HPDE6-E6E7 (cell line): ENCODE measurements at regions not wholly inside any gene's neighbourhood (a gene's known extent, or its start where the extent isn't known, plus 50 kb on each side); places are given as distances from the start of the nearest gene placed in this dataset.
A peak's percentile ranks its signal among the peaks of the same experiment; 100 is the strongest.

ENCODE experiments used
- DNase-seq: peaks from one replicate; pipeline ENCODE4 v3.0.0; 2011; ENCODE audit warnings: missing footprints; ENCODE audit errors: extremely low spot score

GRCh38 chr21:41045534-41046268 lies 122.3 kb upstream of the BACE2 start:
- DNase-seq: peak; percentile 21

- DNase-seq: no peak
Measured at GRCh38 chr21:41048145-41048544, 119.8 kb upstream of the BACE2 start.

- DNase-seq: no peak
Measured at GRCh38 chr21:41048623-41049022, 119.3 kb upstream of the BACE2 start.

GRCh38 chr21:41052820-41053555 lies 115.0 kb upstream of the BACE2 start:
- no peak for DNase-seq

- no peak for DNase-seq
Measured at GRCh38 chr21:41054018-41054578, 113.9 kb upstream of the BACE2 start.

- no peak for DNase-seq
Measured at GRCh38 chr21:41055266-41055665, 112.7 kb upstream of the BACE2 start.

GRCh38 chr21:41059871-41060270 lies 108.1 kb upstream of the BACE2 start:
- no peak for DNase-seq

GRCh38 chr21:41061701-41062100 lies 106.3 kb upstream of the BACE2 start:
- no peak for DNase-seq

- no peak for DNase-seq
Measured at GRCh38 chr21:41064334-41064791, 103.6 kb upstream of the BACE2 start.

- no peak for DNase-seq
Measured at GRCh38 chr21:41064951-41065350, 103.0 kb upstream of the BACE2 start.

GRCh38 chr21:41065539-41065938 lies 102.4 kb upstream of the BACE2 start:
- DNase-seq: no peak

- DNase-seq: no peak
Measured at GRCh38 chr21:41066086-41066938, 101.6 kb upstream of the BACE2 start.

GRCh38 chr21:41067709-41068108 lies 100.3 kb upstream of the BACE2 start:
- DNase-seq: no peak

GRCh38 chr21:41068496-41068895 lies 99.5 kb upstream of the BACE2 start:
- no peak for DNase-seq

GRCh38 chr21:41068967-41069642 lies 98.9 kb upstream of the BACE2 start:
- peak; percentile 73 for DNase-seq

GRCh38 chr21:41070284-41070683 lies 97.7 kb upstream of the BACE2 start:
- DNase-seq: no peak

- DNase-seq: no peak
Measured at GRCh38 chr21:41071258-41072171, 96.4 kb upstream of the BACE2 start.

- DNase-seq: no peak
Measured at GRCh38 chr21:41073558-41073957, 94.4 kb upstream of the BACE2 start.

- no peak for DNase-seq
Measured at GRCh38 chr21:41074396-41075184, 93.4 kb upstream of the BACE2 start.
